ENCODE measurements at regions not wholly inside any gene's neighbourhood (a gene's known extent, or its start where the extent isn't known, plus 50 kb on each side); places are given as distances from the start of the nearest gene placed in this dataset.
"Not testable (repeated sequence)": the region's sequence is repeated elsewhere in the genome, so short reads cannot be mapped to it uniquely, and the experiment has no call there.

DNA sequence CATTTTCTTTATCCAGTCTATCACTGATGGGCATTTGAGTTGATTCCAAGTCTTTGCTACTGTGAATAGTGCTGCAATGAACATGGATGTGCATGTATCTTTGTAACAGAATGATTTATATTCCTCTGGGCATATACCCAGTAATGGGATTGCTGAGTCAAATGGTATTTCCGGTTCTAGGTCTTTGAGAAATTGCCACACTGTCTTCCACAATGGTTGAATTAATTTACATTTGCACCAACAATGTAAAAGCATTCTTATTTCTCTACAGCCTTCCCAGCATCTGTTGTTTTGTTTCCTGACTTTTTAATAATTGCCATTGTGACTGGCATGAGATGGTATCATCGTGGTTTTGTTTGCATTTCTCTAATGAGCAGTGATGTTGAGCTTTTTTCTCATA, 330.3 kb upstream of the TARS1 start:
- not testable (repeated sequence) for ATAC-seq, H3K27ac Mint-ChIP-seq, H3K27me3 Mint-ChIP-seq, DNase-seq, H3K4me3 Mint-ChIP-seq, H3K4me1 Mint-ChIP-seq
- peaks cover 17 to 28% of the 10 kb centered on the region in 2 donors for H3K9me3 Mint-ChIP-seq

DNA sequence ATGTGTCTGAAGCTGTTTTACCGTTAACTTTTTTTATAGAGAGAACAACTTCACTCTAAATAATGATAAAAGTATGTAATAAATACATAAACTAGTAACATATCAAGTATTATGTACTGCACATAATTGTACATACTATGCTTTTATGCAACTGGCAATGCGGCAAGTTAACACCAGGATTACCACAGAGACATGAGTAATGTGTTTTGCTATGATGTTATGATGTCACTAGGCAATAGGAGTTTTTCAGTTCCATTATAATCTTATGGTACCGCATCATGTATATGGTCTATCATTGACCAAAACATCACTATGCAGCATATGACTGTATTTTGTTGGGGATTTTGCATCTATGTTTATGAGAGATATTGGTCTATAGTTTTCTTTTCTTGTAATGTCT, 326.4 kb upstream of the TARS1 start:
- no peak for DNase-seq
- no peak overlapping the region for H3K4me3 Mint-ChIP-seq
- peaks cover 0 to 8% of the 10 kb centered on the region in 2 donors for H3K9me3 Mint-ChIP-seq
- no peak for ATAC-seq
- H3K27ac Mint-ChIP-seq = no peak overlapping the region
- no peaks in the 10 kb centered on the region for H3K27me3 Mint-ChIP-seq
- no peaks in the 10 kb centered on the region for H3K4me1 Mint-ChIP-seq

DNA sequence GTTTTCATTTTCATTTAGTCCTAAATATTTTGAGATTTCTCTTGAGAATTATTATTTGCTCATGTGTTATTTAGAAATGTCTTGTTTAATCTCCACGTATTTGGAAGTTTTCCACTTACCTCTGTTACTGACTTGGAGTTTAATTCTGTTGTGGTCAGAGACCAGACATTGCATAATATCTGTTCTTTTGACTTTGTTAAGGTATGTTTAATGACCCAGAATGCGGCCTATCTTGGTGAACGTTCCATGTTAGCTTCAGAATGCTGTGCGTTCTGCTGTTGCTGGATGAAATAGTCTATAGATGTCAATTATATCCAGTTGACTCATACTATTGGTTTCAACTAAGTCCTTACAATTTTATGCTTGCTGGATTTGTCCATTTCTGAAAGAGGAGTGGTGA, 325.3 kb upstream of the TARS1 start:
- H3K27ac Mint-ChIP-seq = no peak overlapping the region
- no peak for DNase-seq
- H3K9me3 Mint-ChIP-seq = peaks cover 0 to 8% of the 10 kb centered on the region in 2 donors
- H3K4me1 Mint-ChIP-seq = no peaks in the 10 kb centered on the region
- H3K27me3 Mint-ChIP-seq = no peaks in the 10 kb centered on the region
- ATAC-seq = no peak
- no peak overlapping the region for H3K4me3 Mint-ChIP-seq

DNA sequence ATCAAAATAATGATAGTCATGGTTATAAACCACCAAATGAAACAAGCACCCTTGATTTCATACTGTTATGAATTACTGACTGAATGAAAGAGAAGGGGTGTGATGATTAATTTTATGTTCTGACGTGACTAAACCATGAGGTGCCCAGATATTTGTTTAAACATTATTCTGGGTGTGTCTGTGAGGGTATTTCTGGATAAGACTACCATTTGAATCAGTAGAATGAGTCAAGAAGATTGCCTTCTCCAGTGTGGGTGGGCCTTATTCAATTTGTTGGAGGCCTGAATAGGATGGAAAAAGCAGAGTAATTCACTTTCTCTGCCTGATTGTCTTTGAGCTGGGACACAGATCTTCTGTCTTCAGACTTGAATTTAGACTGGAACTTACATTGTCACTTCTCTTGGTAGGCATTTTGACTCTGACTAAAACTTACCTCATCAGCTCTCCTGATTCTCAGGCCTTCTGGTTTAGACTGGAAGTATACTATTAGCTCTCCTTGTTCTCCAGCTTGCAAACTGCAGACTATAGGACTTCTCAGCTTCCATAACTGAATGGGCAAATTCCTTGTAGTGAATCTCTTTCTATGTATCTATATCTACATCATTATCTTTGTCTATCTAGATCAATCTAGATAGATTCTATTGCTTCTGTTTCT, 321.9 kb upstream of the TARS1 start:
- ATAC-seq (no peak), DNase-seq (no peak)
- Mint-ChIP-seq H3K4me1 (no peaks in the 10 kb centered on the region), H3K4me3 (no peak overlapping the region), H3K27ac (no peak overlapping the region), H3K9me3 (no peaks in the 10 kb centered on the region), H3K27me3 (no peaks in the 10 kb centered on the region)

DNA sequence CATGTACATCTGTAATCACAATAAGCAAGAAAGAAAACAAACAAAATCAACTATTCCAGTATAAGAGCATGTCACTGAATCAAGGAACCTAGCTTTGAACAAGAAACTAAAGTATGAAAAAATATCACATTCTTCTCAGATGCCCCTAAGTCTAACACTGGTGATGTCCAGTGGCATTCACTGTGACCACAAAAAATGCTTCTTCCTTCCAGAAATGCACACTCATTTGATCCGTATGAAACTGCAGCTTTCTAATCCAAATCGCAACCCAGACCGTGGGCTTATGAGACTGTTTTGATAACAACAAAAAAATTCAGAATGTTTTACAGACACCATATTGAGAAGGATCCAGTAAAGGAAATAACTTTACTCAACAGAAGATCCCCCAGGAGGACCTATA, 320.1 kb upstream of the TARS1 start:
- Mint-ChIP-seq H3K27me3 (no peaks in the 10 kb centered on the region), H3K4me3 (no peak overlapping the region), H3K27ac (no peak overlapping the region), H3K9me3 (no peaks in the 10 kb centered on the region), H3K4me1 (no peaks in the 10 kb centered on the region)
- no peak for DNase-seq
- ATAC-seq = no peak

DNA sequence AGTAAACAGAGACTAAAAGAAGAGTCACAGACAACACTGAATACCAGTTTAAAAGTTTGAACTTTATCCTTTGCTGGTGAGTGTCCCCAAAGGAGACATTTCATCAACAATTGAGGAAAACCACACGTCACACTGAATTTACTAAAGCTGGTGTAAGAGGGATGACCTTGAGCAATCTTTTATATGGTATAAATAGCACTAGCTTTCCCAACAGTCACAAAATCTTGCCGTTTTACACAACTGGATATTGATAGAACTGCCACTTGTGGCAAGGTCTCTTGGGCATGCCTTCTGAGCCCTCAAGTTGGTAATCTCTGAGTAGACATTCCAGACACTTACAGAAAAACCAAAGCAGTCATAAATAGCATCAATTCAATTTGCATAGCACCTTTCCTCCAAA, 311.5 kb upstream of the TARS1 start:
- Mint-ChIP-seq H3K4me3 (no peak overlapping the region), H3K27ac (no peak overlapping the region), H3K4me1 (no peaks in the 10 kb centered on the region), H3K9me3 (peaks cover 10 to 21% of the 10 kb centered on the region in 2 donors), H3K27me3 (no peaks in the 10 kb centered on the region)
- ATAC-seq = no peak
- no peak for DNase-seq

DNA sequence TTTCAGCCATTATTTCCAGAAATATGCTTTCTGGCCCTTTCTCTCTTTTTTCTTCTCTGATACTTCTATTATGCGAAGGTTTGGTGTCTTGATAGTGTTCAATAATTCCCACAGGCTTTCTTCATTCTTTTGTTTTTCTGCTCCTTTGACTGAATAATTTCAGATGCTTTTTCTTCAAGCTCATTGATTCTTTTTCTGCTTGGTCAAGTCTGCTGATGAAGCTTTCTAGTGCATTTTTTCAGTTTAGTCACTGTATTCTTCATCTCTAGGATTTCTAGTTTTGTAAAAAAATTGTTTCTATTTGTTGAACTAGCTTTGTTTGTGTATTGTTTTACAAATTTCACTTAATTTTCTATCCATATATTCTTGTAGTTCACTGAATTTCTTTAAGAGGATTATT, 304.0 kb upstream of the TARS1 start:
- ATAC-seq (no peak), DNase-seq (no peak)
- no peak overlapping the region for H3K27ac Mint-ChIP-seq
- no peaks in the 10 kb centered on the region for H3K27me3 Mint-ChIP-seq
- peaks cover 26 to 30% of the 10 kb centered on the region in 2 donors for H3K9me3 Mint-ChIP-seq
- no peak overlapping the region for H3K4me3 Mint-ChIP-seq
- H3K4me1 Mint-ChIP-seq = no peaks in the 10 kb centered on the region

DNA sequence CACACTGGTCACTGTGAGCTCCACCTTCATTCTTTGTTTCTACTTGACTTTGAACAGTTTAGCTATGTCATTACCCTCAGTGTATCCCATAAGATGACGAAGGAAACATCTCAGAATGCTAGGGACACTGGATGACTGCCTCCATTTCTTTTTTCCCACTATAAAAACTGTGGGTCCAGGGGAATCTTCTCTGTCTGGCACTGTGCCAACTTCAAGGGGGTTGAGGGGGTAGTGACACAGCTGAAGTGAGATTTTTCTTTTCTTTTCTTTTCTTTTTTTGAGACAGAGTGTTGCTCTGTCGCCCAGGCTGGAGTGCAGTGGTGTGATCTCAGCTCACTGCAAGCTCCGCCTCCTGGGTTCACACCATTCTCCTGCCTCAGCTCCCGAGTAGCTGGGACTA, 302.6 kb upstream of the TARS1 start:
- peaks cover 24 to 25% of the 10 kb centered on the region in 2 donors for H3K9me3 Mint-ChIP-seq
- H3K4me1 Mint-ChIP-seq, ATAC-seq, DNase-seq, H3K27me3 Mint-ChIP-seq, H3K4me3 Mint-ChIP-seq, H3K27ac Mint-ChIP-seq: not testable (repeated sequence)

DNA sequence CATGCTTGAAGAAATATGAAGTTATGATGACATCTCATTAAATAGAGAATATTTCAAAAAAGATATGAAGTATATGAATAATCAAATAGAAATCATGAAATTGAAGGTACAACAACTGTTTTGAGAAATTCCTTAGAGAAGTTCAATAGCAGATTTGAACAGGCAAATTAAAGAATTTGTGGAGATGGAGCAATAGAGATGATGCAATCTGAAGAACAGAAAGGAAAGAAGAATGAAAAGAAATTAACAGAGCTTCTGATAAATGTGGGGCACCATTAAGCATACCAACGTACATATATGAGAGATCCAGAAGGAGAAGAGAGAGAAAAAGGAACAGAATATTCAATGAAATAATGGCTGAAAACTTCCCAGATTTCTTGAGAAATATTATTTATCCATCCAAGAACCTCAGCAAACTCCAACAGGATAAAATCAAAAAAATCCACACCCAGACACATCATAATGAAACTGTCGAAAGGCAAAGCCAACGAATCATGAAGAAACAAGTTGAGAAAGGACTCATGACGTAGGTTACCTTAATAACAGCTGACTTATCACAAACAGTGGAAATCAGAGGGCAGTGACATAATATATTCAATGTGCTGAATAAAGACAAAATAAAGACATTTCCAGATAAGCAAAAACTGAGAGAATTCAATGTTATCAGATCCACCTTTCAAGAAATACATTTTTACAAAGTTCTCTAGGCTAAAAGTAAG, 297.2 kb upstream of the TARS1 start:
- Mint-ChIP-seq H3K27me3 (no peaks in the 10 kb centered on the region), H3K9me3 (peaks cover 17 to 19% of the 10 kb centered on the region in 2 donors), H3K27ac (no peak overlapping the region), H3K4me1 (no peaks in the 10 kb centered on the region), H3K4me3 (no peak overlapping the region)
- no peak for DNase-seq
- ATAC-seq = no peak

DNA sequence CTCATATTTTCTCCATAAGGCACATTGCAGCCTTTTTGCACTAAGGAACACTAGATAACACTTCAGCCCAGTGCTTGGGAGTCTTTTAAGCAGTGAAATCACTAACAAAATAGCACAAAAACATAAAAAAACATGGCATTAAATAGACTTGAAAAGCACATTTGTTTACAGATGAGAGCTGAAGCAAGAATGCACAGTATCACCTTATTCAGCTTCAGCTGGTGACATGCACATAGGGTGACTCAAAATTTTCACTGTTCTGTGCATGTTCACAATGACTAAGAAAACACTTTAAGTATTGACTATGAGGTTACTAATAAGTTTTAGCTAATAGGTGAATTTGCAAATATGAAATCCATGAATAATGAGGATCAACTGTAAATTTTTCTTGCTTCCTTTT, 293.9 kb upstream of the TARS1 start:
- Mint-ChIP-seq H3K9me3 (peaks cover 11 to 20% of the 10 kb centered on the region in 2 donors), H3K27me3 (no peaks in the 10 kb centered on the region), H3K27ac (no peak overlapping the region), H3K4me3 (no peak overlapping the region), H3K4me1 (no peaks in the 10 kb centered on the region)
- ATAC-seq (no peak), DNase-seq (no peak)

DNA sequence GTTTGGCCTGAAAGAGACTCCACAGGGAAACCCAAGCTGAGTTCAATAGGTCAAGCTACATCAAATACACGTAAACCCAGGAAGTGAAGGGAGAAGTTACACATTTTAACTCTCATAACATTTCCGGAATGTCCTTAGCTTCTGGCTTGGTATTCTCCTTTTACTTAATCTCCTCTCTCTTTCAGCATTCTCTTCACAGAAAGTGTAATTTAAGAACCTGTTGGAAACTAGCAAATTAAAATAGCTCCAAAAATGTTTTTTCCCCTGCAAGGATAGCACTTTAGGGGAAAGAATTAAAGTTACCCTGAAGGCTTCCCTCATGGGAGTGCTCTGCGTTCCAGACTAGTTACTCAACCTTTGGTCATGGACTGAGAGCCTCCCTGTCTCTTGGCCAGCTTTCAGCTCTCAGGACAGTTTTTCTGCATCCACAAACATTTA, 292.7 kb upstream of the TARS1 start:
- no peak for ATAC-seq
- no peaks in the 10 kb centered on the region for H3K4me1 Mint-ChIP-seq
- peaks cover 7 to 20% of the 10 kb centered on the region in 2 donors for H3K9me3 Mint-ChIP-seq
- H3K27ac Mint-ChIP-seq = no peak overlapping the region
- H3K4me3 Mint-ChIP-seq = no peak overlapping the region
- H3K27me3 Mint-ChIP-seq = no peaks in the 10 kb centered on the region
- no peak for DNase-seq

DNA sequence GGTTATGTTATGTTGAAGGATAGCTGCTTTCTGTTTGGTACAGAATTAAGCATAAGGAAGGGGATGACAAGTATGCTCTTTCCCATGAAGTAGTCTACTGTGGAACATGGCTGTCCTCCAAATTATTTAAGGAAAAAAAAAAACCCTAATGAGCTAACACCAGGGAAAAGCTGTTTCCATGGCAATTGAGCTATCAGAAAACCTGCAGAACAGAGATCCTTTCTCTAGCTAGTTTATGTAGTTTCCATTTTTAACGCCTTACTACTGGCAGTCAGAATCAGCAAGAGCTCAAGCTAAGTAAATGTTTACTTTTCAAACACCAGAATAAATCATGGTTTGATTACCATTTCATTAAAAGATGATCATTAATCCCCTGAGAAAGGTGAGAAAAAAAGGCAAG, 287.4 kb upstream of the TARS1 start:
- Mint-ChIP-seq H3K4me3 (no peak overlapping the region), H3K27me3 (no peaks in the 10 kb centered on the region)

DNA sequence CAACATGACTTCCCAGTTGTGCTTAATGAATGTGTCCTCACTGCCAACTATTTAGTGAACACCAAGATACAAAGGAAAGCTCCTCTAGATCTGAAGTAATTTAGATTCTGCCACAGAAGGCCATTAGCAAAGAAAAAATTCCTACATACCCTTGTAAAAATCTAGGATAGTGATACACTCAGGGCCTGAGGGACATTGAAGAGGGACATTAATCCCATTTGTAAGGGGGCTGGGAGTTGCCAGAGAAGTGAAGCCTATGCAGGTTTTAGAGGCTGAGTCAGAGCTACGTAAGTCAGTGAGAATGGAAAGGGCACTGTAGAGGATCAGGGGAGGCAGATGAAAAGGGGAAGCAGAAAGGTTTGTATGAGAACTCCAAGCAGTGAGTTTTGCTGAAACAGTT, 286.9 kb upstream of the TARS1 start:
- H3K27me3 Mint-ChIP-seq = no peaks in the 10 kb centered on the region
- H3K27ac Mint-ChIP-seq = no peak overlapping the region
- no peaks in the 10 kb centered on the region for H3K4me1 Mint-ChIP-seq
- ATAC-seq (no peak), DNase-seq (no peak)
- H3K9me3 Mint-ChIP-seq = peaks cover 0 to 6% of the 10 kb centered on the region in 2 donors
- no peak overlapping the region for H3K4me3 Mint-ChIP-seq

More for the DNA sequence above, 287.4 kb upstream of the TARS1 start:
- Mint-ChIP-seq H3K4me1 (no peaks in the 10 kb centered on the region), H3K27ac (no peak overlapping the region), H3K9me3 (peaks cover 0 to 10% of the 10 kb centered on the region in 2 donors)
- ATAC-seq (no peak), DNase-seq (no peak)

DNA sequence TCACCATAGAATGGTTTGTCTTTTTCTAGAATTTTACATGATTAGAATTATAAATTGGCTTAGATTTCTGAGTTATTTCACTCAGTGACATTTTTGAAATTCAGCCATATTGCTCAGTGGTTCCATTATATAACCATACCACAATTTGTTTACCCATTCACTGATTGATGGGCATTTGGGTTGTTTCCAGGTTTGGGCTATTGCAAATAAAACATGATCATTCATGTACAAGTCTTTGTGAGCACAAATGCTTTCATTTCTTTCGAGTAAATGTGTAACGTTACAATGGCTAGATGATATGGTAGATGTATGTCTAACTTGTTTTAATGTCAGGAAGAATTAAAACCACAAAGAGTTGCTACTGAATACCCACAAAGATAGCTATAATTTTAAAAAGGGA, 279.9 kb upstream of the TARS1 start:
- ATAC-seq (no peak), DNase-seq (no peak)
- Mint-ChIP-seq H3K4me1 (no peaks in the 10 kb centered on the region), H3K27ac (no peak overlapping the region), H3K9me3 (peaks cover 0 to 20% of the 10 kb centered on the region in 2 donors), H3K4me3 (no peak overlapping the region), H3K27me3 (no peaks in the 10 kb centered on the region)

DNA sequence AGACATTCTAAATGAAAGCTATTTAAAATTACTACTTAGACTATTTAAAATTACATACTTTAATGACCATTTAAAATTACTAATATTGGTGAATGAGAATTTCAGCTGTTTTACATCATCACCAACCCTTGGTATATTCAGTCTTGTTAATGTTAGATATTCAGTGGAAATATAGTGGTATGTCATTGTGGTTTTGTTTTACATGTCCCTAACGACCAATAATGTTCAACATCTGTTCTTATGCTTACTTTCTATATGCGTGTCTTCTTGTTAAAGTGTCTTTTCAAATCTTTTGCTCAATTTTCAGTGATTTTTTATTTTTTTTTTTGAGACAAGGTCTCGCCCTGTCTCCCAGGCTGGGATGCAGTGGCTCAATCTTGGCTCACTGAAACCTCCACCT, 279.3 kb upstream of the TARS1 start:
- no peak overlapping the region for H3K27ac Mint-ChIP-seq
- H3K4me3 Mint-ChIP-seq = no peak overlapping the region
- H3K27me3 Mint-ChIP-seq = no peaks in the 10 kb centered on the region
- DNase-seq = no peak
- H3K4me1 Mint-ChIP-seq = no peaks in the 10 kb centered on the region
- ATAC-seq = no peak
- H3K9me3 Mint-ChIP-seq = peaks cover 0 to 25% of the 10 kb centered on the region in 2 donors

DNA sequence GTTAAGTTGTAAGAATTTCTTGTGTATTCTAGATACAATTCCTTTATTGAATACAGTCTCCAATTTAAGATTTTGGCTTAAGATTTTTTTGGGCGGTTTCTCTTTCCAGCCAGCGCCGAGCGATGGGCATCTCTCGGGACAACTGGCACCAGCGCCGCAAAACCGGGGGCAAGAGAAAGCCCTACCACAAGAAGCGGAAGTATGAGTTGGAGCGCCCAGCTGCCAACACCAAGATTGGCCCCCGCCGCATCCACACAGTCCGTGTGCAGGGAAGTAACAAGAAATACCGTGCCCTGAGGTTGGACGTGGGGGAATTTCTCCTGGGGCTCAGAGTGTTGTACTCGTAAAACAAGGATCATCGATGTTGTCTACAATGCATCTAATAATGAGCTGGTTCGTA, 278.7 kb upstream of the TARS1 start:
- Mint-ChIP-seq H3K4me1 (no peaks in the 10 kb centered on the region), H3K27me3 (no peaks in the 10 kb centered on the region), H3K4me3 (no peak overlapping the region), H3K27ac (no peak overlapping the region), H3K9me3 (peaks cover 0 to 31% of the 10 kb centered on the region in 2 donors)
- DNase-seq (no peak), ATAC-seq (no peak)
